ENCODE measurements at regions not wholly inside any gene's neighbourhood (a gene's known extent, or its start where the extent isn't known, plus 50 kb on each side); places are given as distances from the start of the nearest gene placed in this dataset.

- H3K36me3 ChIP-seq (replicated peaks; ENCODE audit: low read depth, low read length) = no peaks in the 10 kb centered on the region
- no peaks in the 10 kb centered on the region for H3K79me2 ChIP-seq (ENCODE audit: low read length)
- H2AFZ ChIP-seq (ENCODE audit: low read depth, low read length) = no peak overlapping the region
- no peaks in the 10 kb centered on the region for H3K4me1 ChIP-seq (ENCODE audit: low read length)
- no peak overlapping the region for H3K4me3 ChIP-seq (ENCODE audit: low read length)
- H3K4me2 ChIP-seq (ENCODE audit: low read length) = no peak overlapping the region
- H4K20me1 ChIP-seq (ENCODE audit: insufficient read depth, low read length) = no peaks in the 10 kb centered on the region
- H3K27ac ChIP-seq (ENCODE audit: low read length) = no peak overlapping the region
- no peaks in the 10 kb centered on the region for H3K9me3 ChIP-seq (ENCODE audit: insufficient read depth, low read length)
- no peaks in the 10 kb centered on the region for H3K27me3 ChIP-seq (ENCODE audit: low read depth, low read length)
- no peak for TF ChIP-seq EZH2phosphoT487 (IDR thresholded peaks at IDR 0.05; ENCODE audit: low read depth)
- TF ChIP-seq, protein P1, sequence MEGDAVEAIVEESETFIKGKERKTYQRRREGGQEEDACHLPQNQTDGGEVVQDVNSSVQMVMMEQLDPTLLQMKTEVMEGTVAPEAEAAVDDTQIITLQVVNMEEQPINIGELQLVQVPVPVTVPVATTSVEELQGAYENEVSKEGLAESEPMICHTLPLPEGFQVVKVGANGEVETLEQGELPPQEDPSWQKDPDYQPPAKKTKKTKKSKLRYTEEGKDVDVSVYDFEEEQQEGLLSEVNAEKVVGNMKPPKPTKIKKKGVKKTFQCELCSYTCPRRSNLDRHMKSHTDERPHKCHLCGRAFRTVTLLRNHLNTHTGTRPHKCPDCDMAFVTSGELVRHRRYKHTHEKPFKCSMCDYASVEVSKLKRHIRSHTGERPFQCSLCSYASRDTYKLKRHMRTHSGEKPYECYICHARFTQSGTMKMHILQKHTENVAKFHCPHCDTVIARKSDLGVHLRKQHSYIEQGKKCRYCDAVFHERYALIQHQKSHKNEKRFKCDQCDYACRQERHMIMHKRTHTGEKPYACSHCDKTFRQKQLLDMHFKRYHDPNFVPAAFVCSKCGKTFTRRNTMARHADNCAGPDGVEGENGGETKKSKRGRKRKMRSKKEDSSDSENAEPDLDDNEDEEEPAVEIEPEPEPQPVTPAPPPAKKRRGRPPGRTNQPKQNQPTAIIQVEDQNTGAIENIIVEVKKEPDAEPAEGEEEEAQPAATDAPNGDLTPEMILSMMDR (IDR thresholded peaks at IDR 0.05; ENCODE audit: low read depth, low read length) = no peak
- H3K9ac ChIP-seq (ENCODE audit: low read length) = no peak overlapping the region
Observed at GRCh38 chr3:86178095-86178494, 812.9 kb downstream of the VGLL3 start.

DNA sequence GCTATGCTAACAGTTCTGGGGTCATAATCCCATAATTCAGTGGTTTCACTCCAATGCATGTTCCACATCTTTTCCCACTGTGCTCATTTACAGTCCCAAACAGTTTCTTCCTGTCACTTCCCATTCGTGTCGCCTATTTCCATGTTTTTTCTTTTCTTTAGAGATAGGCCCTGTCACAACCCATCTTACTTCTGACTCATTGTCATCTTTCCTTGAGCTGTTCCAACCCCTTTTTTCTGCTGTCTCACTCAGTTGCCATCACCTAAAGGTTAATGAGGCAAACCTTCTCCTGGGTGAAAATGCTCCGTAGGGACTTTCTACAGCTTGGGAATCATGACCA lies 814.5 kb downstream of the VGLL3 start:
- Histone ChIP-seq H3K9me3 (ENCODE audit: insufficient read depth, low read length) (no peaks in the 10 kb centered on the region), H3K36me3 (replicated peaks; ENCODE audit: low read depth, low read length) (no peaks in the 10 kb centered on the region), H3K4me3 (ENCODE audit: low read length) (no peak overlapping the region), H3K79me2 (ENCODE audit: low read length) (no peaks in the 10 kb centered on the region), H3K27ac (ENCODE audit: low read length) (no peak overlapping the region), H3K4me2 (ENCODE audit: low read length) (no peak overlapping the region), H3K4me1 (ENCODE audit: low read length) (no peaks in the 10 kb centered on the region), H2AFZ (ENCODE audit: low read depth, low read length) (no peak overlapping the region), H4K20me1 (ENCODE audit: insufficient read depth, low read length) (no peaks in the 10 kb centered on the region), H3K27me3 (ENCODE audit: low read depth, low read length) (no peaks in the 10 kb centered on the region), H3K9ac (ENCODE audit: low read length) (no peak overlapping the region)
- TF ChIP-seq EZH2phosphoT487 (IDR thresholded peaks at IDR 0.05; ENCODE audit: low read depth) = no peak
- TF ChIP-seq, protein P1 (IDR thresholded peaks at IDR 0.05; ENCODE audit: low read depth, low read length) = no peak

DNA sequence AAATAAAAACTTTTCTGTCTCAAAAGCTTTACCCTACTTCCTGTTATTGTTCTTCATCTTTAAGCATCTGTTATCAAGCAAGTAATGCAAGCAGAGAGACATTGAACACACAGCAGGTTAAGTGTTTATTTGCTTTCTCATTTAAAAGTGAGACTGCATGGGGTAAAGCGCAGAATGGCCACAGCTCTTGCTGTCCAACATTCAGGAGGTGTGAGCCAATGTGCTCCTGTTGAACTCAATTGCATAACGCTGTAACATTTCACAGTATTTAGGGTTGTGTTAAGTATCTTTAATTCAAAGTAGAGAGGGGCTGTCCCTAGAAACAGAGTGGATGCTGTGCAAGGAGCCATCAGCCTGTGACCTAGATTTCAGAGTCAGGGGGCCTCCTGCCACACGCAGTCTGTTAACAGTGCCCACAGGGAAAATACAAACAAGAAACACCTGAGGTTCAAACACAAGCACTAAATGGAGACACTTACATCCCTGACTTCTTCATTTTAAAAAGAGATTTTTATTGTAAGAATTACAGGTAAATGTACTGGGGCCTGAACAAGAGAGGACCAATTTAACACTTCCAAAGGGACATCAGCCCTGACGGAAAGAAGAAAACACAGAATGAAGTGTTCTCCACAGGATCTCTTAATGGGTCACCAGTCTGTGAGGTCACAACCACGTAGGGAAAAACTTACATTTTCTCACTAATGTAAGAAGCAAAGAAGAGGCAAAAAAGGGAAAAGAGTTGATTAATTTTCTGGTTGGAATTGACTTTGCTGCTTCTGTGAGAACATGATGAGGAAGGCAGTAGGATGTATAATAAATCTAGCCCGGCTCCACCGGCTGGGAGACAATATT lies 815.1 kb downstream of the VGLL3 start:
- Histone ChIP-seq H3K9ac (ENCODE audit: low read length) (no peak overlapping the region), H3K4me3 (ENCODE audit: low read length) (no peak overlapping the region), H2AFZ (ENCODE audit: low read depth, low read length) (no peak overlapping the region), H3K4me1 (ENCODE audit: low read length) (no peaks in the 10 kb centered on the region), H3K9me3 (ENCODE audit: insufficient read depth, low read length) (no peaks in the 10 kb centered on the region), H3K79me2 (ENCODE audit: low read length) (no peaks in the 10 kb centered on the region), H3K4me2 (ENCODE audit: low read length) (no peak overlapping the region), H3K27ac (ENCODE audit: low read length) (no peak overlapping the region), H3K27me3 (ENCODE audit: low read depth, low read length) (no peaks in the 10 kb centered on the region), H3K36me3 (replicated peaks; ENCODE audit: low read depth, low read length) (no peaks in the 10 kb centered on the region), H4K20me1 (ENCODE audit: insufficient read depth, low read length) (no peaks in the 10 kb centered on the region)
- TF ChIP-seq, protein P1 (IDR thresholded peaks at IDR 0.05; ENCODE audit: low read depth, low read length) = no peak
- TF ChIP-seq EZH2phosphoT487 (IDR thresholded peaks at IDR 0.05; ENCODE audit: low read depth) = no peak

- Histone ChIP-seq H3K27ac (ENCODE audit: low read length) (no peak overlapping the region), H3K27me3 (ENCODE audit: low read depth, low read length) (no peaks in the 10 kb centered on the region), H3K79me2 (ENCODE audit: low read length) (no peaks in the 10 kb centered on the region), H3K9me3 (ENCODE audit: insufficient read depth, low read length) (no peaks in the 10 kb centered on the region), H3K36me3 (replicated peaks; ENCODE audit: low read depth, low read length) (no peaks in the 10 kb centered on the region), H4K20me1 (ENCODE audit: insufficient read depth, low read length) (no peaks in the 10 kb centered on the region), H3K4me3 (ENCODE audit: low read length) (no peak overlapping the region), H3K9ac (ENCODE audit: low read length) (no peak overlapping the region), H2AFZ (ENCODE audit: low read depth, low read length) (no peak overlapping the region; the same call in 1 of the 2 replicates), H3K4me2 (ENCODE audit: low read length) (no peak overlapping the region), H3K4me1 (ENCODE audit: low read length) (no peaks in the 10 kb centered on the region)
- TF ChIP-seq, protein P1 (IDR thresholded peaks at IDR 0.05; ENCODE audit: low read depth, low read length) = no peak
- no peak for TF ChIP-seq EZH2phosphoT487 (IDR thresholded peaks at IDR 0.05; ENCODE audit: low read depth)
Observed at GRCh38 chr3:86175051-86175536, 815.9 kb downstream of the VGLL3 start.
